H9 (cell line): ENCODE measurements at regions not wholly inside any gene's neighbourhood (a gene's known extent, or its start where the extent isn't known, plus 50 kb on each side); places are given as distances from the start of the nearest gene placed in this dataset.

Source experiments
- DNase-seq: peaks from one replicate; pipeline ENCODE4 v3.0.0-alpha.2; 2017
- H2AFZ ChIP-seq: one replicate; pipeline ENCODE4 v1.6.1; 2013; ENCODE audit warnings: mild to moderate bottlenecking, low read length, control low read depth, moderate library complexity
- H2AK5ac ChIP-seq: 2 replicates; pipeline ENCODE4 v1.6.1; 2013; ENCODE audit warnings: low read length, control low read depth, mixed read lengths; ENCODE audit not compliant: insufficient read length
- H2BK120ac ChIP-seq: one replicate; pipeline ENCODE4 v1.6.1; 2013; ENCODE audit warnings: low read depth, mild to moderate bottlenecking, low read length, control low read depth, inconsistent platforms; ENCODE audit not compliant: poor library complexity, severe bottlenecking
- H2BK12ac ChIP-seq: 2 replicates; pipeline ENCODE4 v1.6.1; 2013; ENCODE audit warnings: low read length, control low read depth, mixed read lengths, low read depth; ENCODE audit not compliant: insufficient read length
- H2BK15ac ChIP-seq: 2 replicates; pipeline ENCODE4 v1.6.1; 2013; ENCODE audit warnings: low read depth, low read length, control low read depth
- H2BK20ac ChIP-seq: one replicate; pipeline ENCODE4 v1.6.1; 2013; ENCODE audit warnings: low read depth, mild to moderate bottlenecking, low read length, control low read depth, inconsistent platforms; ENCODE audit not compliant: poor library complexity, severe bottlenecking
- H2BK5ac ChIP-seq: 2 replicates; pipeline ENCODE4 v1.6.1; 2013; ENCODE audit warnings: low read length, control low read depth, mixed read lengths; ENCODE audit not compliant: insufficient read length
- H3K14ac ChIP-seq: 2 replicates; pipeline ENCODE4 v1.6.1; 2013; ENCODE audit warnings: low read length, control low read depth; ENCODE audit not compliant: insufficient read depth
- H3K18ac ChIP-seq: 2 replicates; pipeline ENCODE4 v1.6.1; 2013; ENCODE audit warnings: low read depth, mild to moderate bottlenecking, mixed read lengths, low read length, control low read depth; ENCODE audit not compliant: insufficient read length
- H3K23ac ChIP-seq: 2 replicates; pipeline ENCODE4 v1.6.1; 2013; ENCODE audit warnings: low read length, control low read depth, mixed read lengths, low read depth; ENCODE audit not compliant: insufficient read length
- H3K23me2 ChIP-seq: 2 replicates; pipeline ENCODE4 v1.6.1; 2013; ENCODE audit warnings: low read depth, mild to moderate bottlenecking, mixed read lengths, low read length, control low read depth; ENCODE audit not compliant: insufficient read length, poor library complexity, severe bottlenecking
- H3K27ac ChIP-seq: 2 replicates; pipeline ENCODE4 v1.5.1; 2013; ENCODE audit warnings: low read length, control low read depth, mixed read lengths, low read depth; ENCODE audit not compliant: insufficient read length
- H3K27me3 ChIP-seq: 2 replicates; pipeline ENCODE4 v1.6.1; 2013; ENCODE audit warnings: low read length, control low read depth, inconsistent platforms; ENCODE audit not compliant: insufficient read depth
- H3K4ac ChIP-seq: 2 replicates; pipeline ENCODE4 v1.6.1; 2013; ENCODE audit warnings: low read depth, mild to moderate bottlenecking, control low read depth, inconsistent platforms, low read length, moderate library complexity
- H3K4me1 ChIP-seq: 2 replicates; pipeline ENCODE4 v1.6.1; 2013; ENCODE audit warnings: low read length, control low read depth, inconsistent platforms; ENCODE audit not compliant: insufficient read depth
- H3K4me2 ChIP-seq: 2 replicates; pipeline ENCODE4 v1.6.1; 2013; ENCODE audit warnings: low read length, control low read depth, mixed read lengths; ENCODE audit not compliant: insufficient read length, insufficient read depth
- H3K56ac ChIP-seq: 2 replicates; pipeline ENCODE4 v1.6.1; 2013; ENCODE audit warnings: low read depth, mild to moderate bottlenecking, mixed read lengths, low read length, control low read depth; ENCODE audit not compliant: insufficient read length
- H3K79me1 ChIP-seq: 2 replicates; pipeline ENCODE4 v1.6.1; 2013; ENCODE audit warnings: low read depth, mild to moderate bottlenecking, moderate library complexity, low read length, control low read depth, inconsistent platforms; ENCODE audit not compliant: insufficient read depth, poor library complexity, severe bottlenecking
- H3K79me2 ChIP-seq: 2 replicates; pipeline ENCODE4 v1.6.1; 2013; ENCODE audit warnings: low read length, control low read depth, inconsistent platforms; ENCODE audit not compliant: insufficient read depth
- H3K9ac ChIP-seq: 2 replicates; pipeline ENCODE4 v1.6.1; 2013; ENCODE audit warnings: low read length, control low read depth, mixed read lengths; ENCODE audit not compliant: insufficient read length; ENCODE audit errors: extremely low read depth
- H3K9me3 ChIP-seq: one replicate; pipeline ENCODE4 v1.6.1; 2013; ENCODE audit warnings: low read depth, low read length, inconsistent platforms; ENCODE audit not compliant: control insufficient read depth
- H3T11ph ChIP-seq: one replicate; pipeline ENCODE4 v1.6.1; 2013; ENCODE audit warnings: mild to moderate bottlenecking, low read length, control low read depth, inconsistent platforms
- H4K20me1 ChIP-seq: one replicate; pipeline ENCODE4 v1.6.1; 2013; ENCODE audit not compliant: control insufficient read depth, insufficient read length, insufficient read depth
- H4K5ac ChIP-seq: 2 replicates; pipeline ENCODE4 v1.6.1; 2013; ENCODE audit warnings: low read depth, mild to moderate bottlenecking, mixed read lengths, low read length, control low read depth; ENCODE audit not compliant: insufficient read length
- H4K8ac ChIP-seq: replicated peaks from 2 replicates; pipeline ENCODE4 v1.6.1; 2013; ENCODE audit warnings: low read length, control low read depth, mixed read lengths, low read depth; ENCODE audit not compliant: insufficient read length
- H4K91ac ChIP-seq: 2 replicates; pipeline ENCODE4 v1.6.1; 2013; ENCODE audit warnings: low read depth, mild to moderate bottlenecking, moderate library complexity, mixed read lengths, low read length, control low read depth; ENCODE audit not compliant: insufficient read length
- H3K27ac Mint-ChIP-seq, 3 experiments: 2 replicates in 2 of 3; 3 replicates in 1 of 3; pipeline ENCODE4 v1.8.0; 2020 to 2021; ENCODE audit warnings: mixed read lengths in 3 of 3, mild to moderate bottlenecking in 1 of 3, moderate library complexity in 1 of 3
- H3K27me3 Mint-ChIP-seq: 2 replicates; pipeline ENCODE4 v1.8.0; 2021; ENCODE audit warnings: low read depth, mild to moderate bottlenecking, moderate library complexity, mixed read lengths
- H3K36me3 Mint-ChIP-seq, 3 experiments: 2 replicates in 2 of 3; 3 replicates in 1 of 3; pipeline ENCODE4 v1.8.0; 2020 to 2021; ENCODE audit warnings: low read depth in 3 of 3, mixed read lengths in 3 of 3; ENCODE audit not compliant: insufficient read depth in 1 of 3
- H3K4me1 Mint-ChIP-seq, 2 experiments: 2 replicates each; pipeline ENCODE4 v1.8.0; 2020; ENCODE audit warnings: mixed read lengths in 2 of 2
- H3K4me3 Mint-ChIP-seq, 2 experiments: 2 replicates in 1 of 2; 3 replicates in 1 of 2; pipeline ENCODE4 v1.8.0; 2020 to 2021; ENCODE audit warnings: mild to moderate bottlenecking in 2 of 2, mixed read lengths in 2 of 2, moderate library complexity in 1 of 2
- H3K9me3 Mint-ChIP-seq, 2 experiments: 2 replicates in 1 of 2; 3 replicates in 1 of 2; pipeline ENCODE4 v1.8.0; 2020; ENCODE audit warnings: mild to moderate bottlenecking in 2 of 2, mixed read lengths in 2 of 2, moderate library complexity in 1 of 2
- WGBS: extraction: QIAGEN DNeasy Blood & Tissue Kit; methylation state at CpG from one replicate; pipeline ENCODE4 v1.1.7; 2013; ENCODE audit warnings: missing lambda C conversion rate, low lambda C conversion rate, mixed read lengths; ENCODE audit not compliant: insufficient read length; ENCODE audit errors: extremely low coverage; 5-methylcytosine and 5-hydroxymethylcytosine counted together
- TF ChIP-seq, protein P1 (sequence below): fragments of 200-600 bp; sonication (generic); conservative IDR thresholded peaks from 3 replicates; pipeline ENCODE4 v1.8.0; 2021; ENCODE audit warnings: antibody characterized with exemption, mild to moderate bottlenecking

DNA sequence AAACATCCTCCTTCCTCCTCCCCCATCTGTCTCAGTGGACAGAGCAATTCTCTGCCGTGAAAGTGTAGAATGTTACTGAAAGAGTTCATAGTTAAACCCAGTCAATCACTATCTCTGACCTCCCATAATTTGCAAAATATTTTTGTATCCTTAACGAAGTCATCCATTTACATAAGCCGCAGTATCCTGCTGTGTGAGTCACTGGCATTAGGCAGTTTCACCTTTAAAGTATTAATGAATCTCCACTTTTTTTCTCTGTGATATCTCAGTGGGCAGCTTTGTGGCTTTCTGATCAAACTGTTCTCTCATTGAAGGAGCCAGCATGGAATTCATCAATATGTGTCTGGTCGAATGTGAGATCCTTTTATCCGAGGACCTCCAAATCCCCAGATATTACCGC lies 678.6 kb upstream of the TENM3 start:
- no peaks in the 10 kb centered on the region for H3K23me2 ChIP-seq
- no peak overlapping the region for H2BK5ac ChIP-seq
- H3K14ac ChIP-seq, result no peak overlapping the region
- no peak overlapping the region for H3K4me3 Mint-ChIP-seq
- H4K91ac ChIP-seq, result no peak overlapping the region
- no peaks in the 10 kb centered on the region for H3K27me3 ChIP-seq
- H3K18ac ChIP-seq, result no peak overlapping the region
- H3K9me3 Mint-ChIP-seq, result peaks cover 4 to 8% of the 10 kb centered on the region in 2 experiments; a peak in 2 of 5 replicates
- no peak for DNase-seq
- TF ChIP-seq, protein P1, sequence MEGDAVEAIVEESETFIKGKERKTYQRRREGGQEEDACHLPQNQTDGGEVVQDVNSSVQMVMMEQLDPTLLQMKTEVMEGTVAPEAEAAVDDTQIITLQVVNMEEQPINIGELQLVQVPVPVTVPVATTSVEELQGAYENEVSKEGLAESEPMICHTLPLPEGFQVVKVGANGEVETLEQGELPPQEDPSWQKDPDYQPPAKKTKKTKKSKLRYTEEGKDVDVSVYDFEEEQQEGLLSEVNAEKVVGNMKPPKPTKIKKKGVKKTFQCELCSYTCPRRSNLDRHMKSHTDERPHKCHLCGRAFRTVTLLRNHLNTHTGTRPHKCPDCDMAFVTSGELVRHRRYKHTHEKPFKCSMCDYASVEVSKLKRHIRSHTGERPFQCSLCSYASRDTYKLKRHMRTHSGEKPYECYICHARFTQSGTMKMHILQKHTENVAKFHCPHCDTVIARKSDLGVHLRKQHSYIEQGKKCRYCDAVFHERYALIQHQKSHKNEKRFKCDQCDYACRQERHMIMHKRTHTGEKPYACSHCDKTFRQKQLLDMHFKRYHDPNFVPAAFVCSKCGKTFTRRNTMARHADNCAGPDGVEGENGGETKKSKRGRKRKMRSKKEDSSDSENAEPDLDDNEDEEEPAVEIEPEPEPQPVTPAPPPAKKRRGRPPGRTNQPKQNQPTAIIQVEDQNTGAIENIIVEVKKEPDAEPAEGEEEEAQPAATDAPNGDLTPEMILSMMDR, result no peak
- peaks cover 0 to 6% (median 0%) of the 10 kb centered on the region in 3 experiments; a peak in 2 of 7 replicates for H3K36me3 Mint-ChIP-seq
- no peak overlapping the region for H2BK20ac ChIP-seq
- H3K56ac ChIP-seq, result no peak overlapping the region
- no peaks in the 10 kb centered on the region for H4K20me1 ChIP-seq
- H3K23ac ChIP-seq, result no peak overlapping the region
- H3K27ac ChIP-seq, result no peak overlapping the region
- H2AFZ ChIP-seq, result no peak overlapping the region
- H3K9me3 ChIP-seq, result no peaks in the 10 kb centered on the region
- no peak overlapping the region for H3K27ac Mint-ChIP-seq
- H3K27me3 Mint-ChIP-seq, result no peaks in the 10 kb centered on the region
- H4K8ac ChIP-seq, result no peak overlapping the region
- no CpG with 5 or more reads among the region's 6 CpGs for WGBS
- H3K4ac ChIP-seq, result no peak overlapping the region
- H3K4me1 Mint-ChIP-seq, result peaks cover 3% of the 10 kb centered on the region in 2 experiments; a peak in 2 of 4 replicates
- H2AK5ac ChIP-seq, result no peak overlapping the region
- no peak overlapping the region for H3K4me2 ChIP-seq
- H3K79me1 ChIP-seq, result no peaks in the 10 kb centered on the region
- H4K5ac ChIP-seq, result no peak overlapping the region
- H3T11ph ChIP-seq, result no peak overlapping the region
- H2BK15ac ChIP-seq, result no peak overlapping the region
- H3K4me1 ChIP-seq, result no peaks in the 10 kb centered on the region
- no peak overlapping the region for H2BK120ac ChIP-seq
- no peak overlapping the region for H3K9ac ChIP-seq
- H2BK12ac ChIP-seq, result no peak overlapping the region
- no peaks in the 10 kb centered on the region for H3K79me2 ChIP-seq
